SIG-M5 treated with dmso at 0.1 percent for 504 hours (cell line): ENCODE measurements at regions not wholly inside any gene's neighbourhood (a gene's known extent, or its start where the extent isn't known, plus 50 kb on each side); places are given as distances from the start of the nearest gene placed in this dataset.

ENCODE experiments used
- DNase-seq: peaks from one replicate; lab custom pipeline; 2025; ENCODE audit not compliant: unreplicated experiment; lab: John Stamatoyannopoulos, UW

GRCh38 chr13:73195091-73195490 is 136.3 kb downstream of the KLF5 start:
- peak; percentile 12 for DNase-seq

- DNase-seq, result no peak
Observed at GRCh38 chr13:73194310-73194709, 135.5 kb downstream of the KLF5 start.

GRCh38 chr13:73193554-73193953 is 134.7 kb downstream of the KLF5 start:
- DNase-seq, result no peak

- no peak for DNase-seq
Observed at GRCh38 chr13:73190477-73190876, 131.7 kb downstream of the KLF5 start.

GRCh38 chr13:73189776-73190175 is 131.0 kb downstream of the KLF5 start:
- no peak for DNase-seq

- DNase-seq, result no peak
Observed at GRCh38 chr13:73189362-73189761, 130.6 kb downstream of the KLF5 start.

- no peak for DNase-seq
Observed at GRCh38 chr13:73187106-73187505, 128.3 kb downstream of the KLF5 start.

- DNase-seq, result no peak
Observed at GRCh38 chr13:73179650-73180274, 121.0 kb downstream of the KLF5 start.

GRCh38 chr13:73177916-73178565 is 119.2 kb downstream of the KLF5 start:
- DNase-seq, result no peak

GRCh38 chr13:73177017-73177416 is 118.2 kb downstream of the KLF5 start:
- DNase-seq, result no peak

GRCh38 chr13:73174521-73175010 is 115.8 kb downstream of the KLF5 start:
- DNase-seq, result no peak

GRCh38 chr13:73173279-73173811 is 114.5 kb downstream of the KLF5 start:
- DNase-seq, result no peak

- no peak for DNase-seq
Observed at GRCh38 chr13:73171926-73172325, 113.1 kb downstream of the KLF5 start.

- no peak for DNase-seq
Observed at GRCh38 chr13:73171271-73171682, 112.5 kb downstream of the KLF5 start.

GRCh38 chr13:73169971-73170370 is 111.2 kb downstream of the KLF5 start:
- no peak for DNase-seq

- no peak for DNase-seq
Observed at GRCh38 chr13:73168953-73169401, 110.2 kb downstream of the KLF5 start.

GRCh38 chr13:73168226-73168952 is 109.6 kb downstream of the KLF5 start:
- DNase-seq, result no peak

GRCh38 chr13:73167028-73167820 is 108.4 kb downstream of the KLF5 start:
- DNase-seq, result no peak

GRCh38 chr13:73166204-73166603 is 107.4 kb downstream of the KLF5 start:
- no peak for DNase-seq

- DNase-seq, result no peak
Observed at GRCh38 chr13:73162912-73163911, 104.4 kb downstream of the KLF5 start.
